GM23338 (cell line): ENCODE measurements at regions not wholly inside any gene's neighbourhood (a gene's known extent, or its start where the extent isn't known, plus 50 kb on each side); places are given as distances from the start of the nearest gene placed in this dataset.

Experiments used
- ATAC-seq: fragments of 200-7000 bp; cut with Tn5 transposase; 3 replicates; pipeline ENCODE4 v1.9.1; 2020
- DNase-seq: peaks from one replicate; pipeline ENCODE4 v3.0.0-alpha.2; 2015; ENCODE audit warnings: low spot score
- H2AFZ ChIP-seq: fragments of 200-600 bp; sonication (generic); 2 replicates; pipeline ENCODE4 v1.8.0; 2016; ENCODE audit warnings: antibody characterized with exemption, mild to moderate bottlenecking, moderate library complexity
- H3F3A ChIP-seq: fragments of 200-600 bp; sonication (generic); replicated peaks from 2 replicates; pipeline ENCODE4 v1.8.0; 2017; ENCODE audit warnings: antibody characterized with exemption, mixed run types, low read depth
- H3K27ac ChIP-seq: fragments of 200-600 bp; sonication (generic); 2 replicates; pipeline ENCODE4 v1.6.1; 2016; ENCODE audit warnings: low read depth
- H3K27me3 ChIP-seq: fragments of 200-600 bp; sonication (generic); 2 replicates; pipeline ENCODE4 v1.8.0; 2016; ENCODE audit warnings: mild to moderate bottlenecking, mixed run types, moderate library complexity; ENCODE audit not compliant: insufficient read depth
- H3K36me3 ChIP-seq: fragments of 200-600 bp; sonication (generic); 2 replicates; pipeline ENCODE4 v1.8.0; 2016; ENCODE audit warnings: mild to moderate bottlenecking; ENCODE audit not compliant: insufficient read depth
- H3K4me1 ChIP-seq: fragments of 200-600 bp; sonication (generic); 2 replicates; pipeline ENCODE4 v1.8.0; 2016; ENCODE audit warnings: mild to moderate bottlenecking, moderate library complexity; ENCODE audit not compliant: insufficient read depth
- H3K4me2 ChIP-seq: fragments of 200-600 bp; sonication (generic); 2 replicates; pipeline ENCODE4 v1.7.1; 2017; ENCODE audit warnings: mixed run types
- H3K4me3 ChIP-seq: fragments of 200-600 bp; sonication (generic); 2 replicates; pipeline ENCODE4 v1.6.1; 2016; ENCODE audit warnings: mixed run types
- H3K79me2 ChIP-seq: fragments of 200-600 bp; sonication (generic); replicated peaks from 2 replicates; pipeline ENCODE4 v1.8.0; 2017; ENCODE audit warnings: mild to moderate bottlenecking; ENCODE audit not compliant: insufficient read depth
- H3K9me2 ChIP-seq: fragments of 200-600 bp; sonication (generic); 2 replicates; pipeline ENCODE4 v1.8.0; 2017; ENCODE audit not compliant: insufficient read depth
- H4K20me1 ChIP-seq: fragments of 200-600 bp; sonication (generic); replicated peaks from 2 replicates; pipeline ENCODE4 v1.8.0; 2017; ENCODE audit warnings: mild to moderate bottlenecking; ENCODE audit not compliant: insufficient read depth
- H3K27ac Mint-ChIP-seq: 2 replicates; pipeline ENCODE4 v1.8.0; 2020; ENCODE audit warnings: inconsistent platforms, mild to moderate bottlenecking, moderate library complexity, mixed read lengths
- H3K27me3 Mint-ChIP-seq: 3 replicates; pipeline ENCODE4 v1.8.0; 2022; ENCODE audit warnings: low read depth, mild to moderate bottlenecking, moderate library complexity, mixed read lengths, inconsistent platforms; ENCODE audit not compliant: insufficient read depth, poor library complexity
- H3K36me3 Mint-ChIP-seq: 3 replicates; pipeline ENCODE4 v1.8.0; 2021; ENCODE audit warnings: low read depth, mild to moderate bottlenecking, inconsistent platforms, moderate library complexity, mixed read lengths
- H3K4me1 Mint-ChIP-seq: 3 replicates; pipeline ENCODE4 v1.8.0; 2020; ENCODE audit warnings: mild to moderate bottlenecking, inconsistent platforms, mixed read lengths
- H3K4me3 Mint-ChIP-seq: 3 replicates; pipeline ENCODE4 v1.8.0; 2021; ENCODE audit warnings: moderate library complexity, mild to moderate bottlenecking, inconsistent platforms, mixed read lengths
- H3K9me3 Mint-ChIP-seq: 3 replicates; pipeline ENCODE4 v1.8.0; 2020; ENCODE audit warnings: moderate library complexity, mild to moderate bottlenecking, inconsistent platforms, mixed read lengths
- CREB1 ChIP-seq: fragments of 250-450 bp; sonication (Bioruptor Pico); IDR thresholded peaks from 2 replicates; pipeline ENCODE4 v1.5.0; 2020; ENCODE audit warnings: low read depth, mild to moderate bottlenecking, moderate library complexity
- CTCF ChIP-seq, 2 experiments: fragments of 200-600 bp in 1 of 2; sonication (generic) in 1 of 2; conservative IDR thresholded peaks; 2 replicates each; pipeline versions ENCODE4 v1.5.1 to v1.6.1; 2016 to 2017; ENCODE audit warnings: antibody characterized with exemption in 2 of 2, low read depth in 2 of 2, mild to moderate bottlenecking in 2 of 2, moderate library complexity in 1 of 2
- ETS1 ChIP-seq: IDR thresholded peaks from 2 replicates; pipeline ENCODE4 v1.6.1; 2016; ENCODE audit warnings: antibody characterized with exemption
- EZH2phosphoT487 ChIP-seq: fragments of 200-600 bp; sonication (generic); IDR thresholded peaks from one replicate; pipeline ENCODE4 v1.8.1; 2018; ENCODE audit warnings: antibody characterized with exemption; ENCODE audit not compliant: unreplicated experiment
- JUNB ChIP-seq: IDR thresholded peaks from one replicate; pipeline ENCODE4 v1.6.1; 2016; ENCODE audit warnings: antibody characterized with exemption; ENCODE audit not compliant: unreplicated experiment
- NANOG ChIP-seq: IDR thresholded peaks from 2 replicates; pipeline ENCODE4 v1.6.1; 2016; ENCODE audit warnings: antibody characterized with exemption, borderline replicate concordance
- POLR2AphosphoS5 ChIP-seq: IDR thresholded peaks from 2 replicates; pipeline ENCODE4 v1.6.1; 2016; ENCODE audit warnings: antibody characterized with exemption, low read depth
- STAT1 ChIP-seq: IDR thresholded peaks from one replicate; pipeline ENCODE4 v1.6.1; 2016; ENCODE audit warnings: antibody characterized with exemption; ENCODE audit not compliant: unreplicated experiment
- ZNF114 ChIP-seq: fragments of 250-450 bp; sonication (Bioruptor Pico); IDR thresholded peaks from 2 replicates; pipeline ENCODE4 v1.5.0; 2020; ENCODE audit warnings: mild to moderate bottlenecking, moderate library complexity
- ZNF331 ChIP-seq: fragments of 250-450 bp; sonication (Bioruptor Pico); IDR thresholded peaks from 2 replicates; pipeline ENCODE4 v1.5.0; 2020; ENCODE audit warnings: low read depth, mild to moderate bottlenecking, moderate library complexity

- TF ChIP-seq CTCF (conservative IDR thresholded peaks at IDR 0.05; ENCODE audit: low read depth in 2 of 2) = no peak
- no peak for TF ChIP-seq EZH2phosphoT487
Observed at GRCh38 chr2:8006181-8006580, 675.7 kb upstream of the ID2 start (continued).

GRCh38 chr2:8006626-8007025, 675.2 kb upstream of the ID2 start:
- ATAC-seq (no peak), DNase-seq (no peak)
- TF ChIP-seq STAT1 (no peak), JUNB (no peak), CTCF (conservative IDR thresholded peaks at IDR 0.05; ENCODE audit: low read depth in 2 of 2) (no peak), ZNF331 (CRISPR knock-in tag) (no peak), NANOG (no peak), ZNF114 (no peak), CREB1 (no peak), POLR2AphosphoS5 (no peak), ETS1 (no peak)
- no peak overlapping the region for H3K27ac ChIP-seq
- Mint-ChIP-seq H3K36me3 (no peaks in the 10 kb centered on the region; the same call in 2 of the 3 replicates), H3K27me3 (no peaks in the 10 kb centered on the region), H3K9me3 (no peaks in the 10 kb centered on the region), H3K27ac (no peak overlapping the region), H3K4me1 (no peaks in the 10 kb centered on the region; the same call in 1 of the 3 replicates), H3K4me3 (no peak overlapping the region)
- no peak overlapping the region for H3K4me3 ChIP-seq
- H3K27me3 ChIP-seq = no peaks in the 10 kb centered on the region
- H3K9me2 ChIP-seq = peaks cover 29% of the 10 kb centered on the region; the same call in 1 of the 2 replicates
- H3K4me2 ChIP-seq = no peak overlapping the region
- peaks cover 3% of the 10 kb centered on the region; the same call in 1 of the 2 replicates for H3K4me1 ChIP-seq
- no peaks in the 10 kb centered on the region for H3K36me3 ChIP-seq
- no peaks in the 10 kb centered on the region for H3F3A ChIP-seq
- H2AFZ ChIP-seq = peak overlapping the region; percentile 63; the same call in 1 of the 2 replicates
- H4K20me1 ChIP-seq = no peaks in the 10 kb centered on the region
- no peaks in the 10 kb centered on the region for H3K79me2 ChIP-seq
